HG03457 (cell line): ENCODE measurements at regions not wholly inside any gene's neighbourhood (a gene's known extent, or its start where the extent isn't known, plus 50 kb on each side); places are given as distances from the start of the nearest gene placed in this dataset.
A peak's percentile ranks its signal among the peaks of the same experiment; 100 is the strongest.
"Not testable (repeated sequence)": the region's sequence is repeated elsewhere in the genome, so short reads cannot be mapped to it uniquely, and the experiment has no call there.

Experiments
- ATAC-seq: cut with Tn5 transposase; IDR thresholded peaks from one replicate; pipeline ENCODE4 v1.9.1; 2021; ENCODE audit warnings: moderate number of reproducible peaks; ENCODE audit not compliant: unreplicated experiment

DNA sequence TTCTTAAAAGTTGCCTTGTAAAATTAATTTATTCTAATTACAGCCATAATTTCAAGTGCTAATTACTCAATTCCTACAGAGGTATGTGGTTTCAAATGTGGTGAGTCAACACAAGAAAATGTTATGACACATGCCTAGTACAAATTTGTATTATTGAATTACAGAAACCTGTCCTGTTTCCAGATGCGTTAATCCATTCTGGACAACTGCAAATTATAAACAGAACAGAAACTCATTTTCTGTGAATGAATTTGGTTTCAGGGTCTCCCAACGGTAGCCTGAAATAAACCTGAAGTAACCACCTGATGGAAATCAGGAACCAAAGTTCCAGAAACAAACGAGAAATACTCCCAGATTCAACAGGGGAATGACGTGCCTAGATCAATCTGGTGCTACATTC lies 328.6 kb upstream of the F9 start:
- ATAC-seq, result no peak

DNA sequence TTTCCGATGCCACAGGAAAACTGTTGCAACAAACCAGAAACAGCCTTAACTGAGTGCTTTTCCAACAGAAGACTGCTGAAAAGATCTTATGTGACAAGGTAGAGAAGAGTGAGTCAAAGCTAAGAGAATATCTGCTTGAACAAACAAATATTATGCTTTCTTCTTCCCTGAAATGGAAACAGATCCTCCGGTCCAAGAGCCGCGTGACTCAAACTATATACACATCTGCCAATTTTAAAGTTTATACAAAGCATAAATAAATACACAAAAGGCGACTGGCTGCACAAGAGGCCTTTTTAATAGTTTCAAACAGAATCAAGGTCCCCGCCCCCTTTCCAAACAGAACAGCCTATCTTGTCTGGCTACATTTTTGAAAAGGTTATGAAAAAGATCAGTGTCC lies 329.7 kb upstream of the F9 start:
- ATAC-seq, result no peak

DNA sequence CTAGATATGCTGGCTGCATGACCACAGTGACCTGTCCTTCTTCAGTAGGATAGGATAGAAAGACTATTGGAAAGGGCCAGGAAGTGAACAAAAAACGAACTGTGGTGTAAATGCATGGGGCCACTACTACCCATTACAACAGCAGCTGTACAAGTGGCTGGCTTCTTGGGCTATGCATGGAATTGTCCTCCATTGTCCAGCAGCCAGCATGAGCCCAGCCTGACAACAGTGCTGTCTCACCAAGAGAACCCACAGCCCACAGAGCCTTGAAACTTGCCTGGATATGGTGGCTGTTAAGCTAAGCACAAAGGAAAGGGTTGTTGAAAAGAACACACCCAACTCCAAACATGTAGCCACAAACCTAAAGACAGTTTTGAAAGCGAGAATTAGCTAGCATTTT lies 330.2 kb upstream of the F9 start:
- ATAC-seq, result no peak

DNA sequence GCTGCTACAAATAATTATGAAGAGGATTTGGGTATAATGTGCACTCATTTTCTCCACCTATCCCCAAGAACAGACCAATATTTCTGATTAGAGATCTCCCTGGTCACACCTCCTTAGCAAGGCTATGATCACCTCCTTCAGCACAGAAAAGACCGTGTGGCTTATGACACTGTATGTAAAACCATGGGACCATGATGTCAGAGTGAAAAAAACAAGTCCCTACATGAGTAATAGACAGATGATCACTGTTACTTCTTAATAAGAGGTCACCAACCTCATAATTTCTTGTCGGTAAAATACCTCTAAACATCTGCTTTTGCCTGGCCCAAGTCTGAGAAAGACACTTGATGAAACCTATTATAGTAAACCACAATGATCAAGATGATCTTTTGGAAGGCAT lies 330.6 kb upstream of the F9 start:
- ATAC-seq, result no peak

DNA sequence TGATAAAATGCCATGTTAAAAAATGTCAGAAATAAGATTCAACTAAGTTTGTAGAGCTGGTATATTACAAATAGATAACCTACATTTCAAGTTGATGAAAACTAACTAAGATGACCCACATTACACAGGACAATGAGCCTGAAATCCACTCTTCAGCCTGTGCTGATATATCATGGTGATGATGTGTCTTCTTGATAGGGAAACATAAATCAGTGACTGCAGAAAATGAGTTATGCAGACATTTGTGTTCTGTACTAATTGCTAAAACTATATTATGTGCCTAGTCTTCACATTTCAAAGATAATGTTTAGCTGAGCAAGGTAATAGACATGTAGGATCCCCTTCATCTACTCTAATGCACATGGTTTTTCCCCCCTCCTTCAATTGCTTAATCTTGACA lies 331.6 kb upstream of the F9 start:
- no peak for ATAC-seq

DNA sequence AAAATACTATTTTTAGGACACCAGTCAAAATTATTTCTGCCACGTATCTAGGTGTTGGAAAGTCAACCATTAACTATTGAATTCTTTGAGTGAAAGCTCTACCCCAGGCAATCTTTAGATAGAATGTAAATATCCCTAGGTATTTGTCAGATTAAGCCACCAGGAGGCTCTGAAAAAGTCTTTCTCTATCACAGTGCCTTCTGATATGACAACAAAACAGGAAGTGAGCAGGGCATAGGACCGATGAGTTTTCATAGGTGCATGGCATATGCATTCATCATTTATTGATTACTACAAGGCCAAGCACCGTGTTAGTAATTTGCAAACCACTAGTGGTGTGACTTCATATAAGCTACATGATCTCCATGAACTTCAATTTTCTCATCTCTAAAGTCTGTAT lies 333.6 kb upstream of the F9 start:
- ATAC-seq, result no peak

DNA sequence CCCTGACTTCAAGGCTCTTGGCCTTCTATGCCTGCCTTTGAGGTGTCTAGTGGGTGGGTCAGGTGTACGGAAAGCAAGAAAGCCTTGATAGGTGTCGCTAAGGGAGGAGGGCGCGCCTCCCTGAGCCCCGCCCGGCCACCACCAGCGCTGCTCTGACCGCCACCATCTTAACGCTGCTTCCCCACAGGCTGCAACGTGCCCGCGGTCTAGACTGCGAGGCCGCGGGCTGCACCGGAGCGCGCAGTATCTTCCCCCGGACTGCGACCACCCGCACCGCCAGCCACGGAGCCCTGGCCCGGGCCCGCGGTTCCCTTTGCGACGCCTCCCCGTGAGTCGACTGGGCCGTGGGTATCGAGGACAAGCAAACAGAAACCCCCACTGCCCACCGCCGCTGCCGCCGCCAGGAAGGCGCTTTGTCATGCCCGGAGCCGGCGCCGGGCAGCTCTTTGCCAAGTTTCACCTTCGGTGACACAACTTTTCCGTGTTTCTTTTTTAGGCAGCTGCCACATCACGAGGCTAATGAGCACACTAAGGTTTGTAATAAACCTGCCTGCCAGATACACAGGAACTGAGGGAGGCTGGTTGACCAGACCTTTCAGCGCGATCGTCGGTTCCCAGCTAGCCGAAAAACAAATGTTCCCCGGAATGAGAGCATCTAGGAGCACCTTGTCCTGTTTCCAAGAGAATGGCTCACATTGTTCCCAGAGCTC lies 335.8 kb upstream of the F9 start:
- ATAC-seq, result no peak

DNA sequence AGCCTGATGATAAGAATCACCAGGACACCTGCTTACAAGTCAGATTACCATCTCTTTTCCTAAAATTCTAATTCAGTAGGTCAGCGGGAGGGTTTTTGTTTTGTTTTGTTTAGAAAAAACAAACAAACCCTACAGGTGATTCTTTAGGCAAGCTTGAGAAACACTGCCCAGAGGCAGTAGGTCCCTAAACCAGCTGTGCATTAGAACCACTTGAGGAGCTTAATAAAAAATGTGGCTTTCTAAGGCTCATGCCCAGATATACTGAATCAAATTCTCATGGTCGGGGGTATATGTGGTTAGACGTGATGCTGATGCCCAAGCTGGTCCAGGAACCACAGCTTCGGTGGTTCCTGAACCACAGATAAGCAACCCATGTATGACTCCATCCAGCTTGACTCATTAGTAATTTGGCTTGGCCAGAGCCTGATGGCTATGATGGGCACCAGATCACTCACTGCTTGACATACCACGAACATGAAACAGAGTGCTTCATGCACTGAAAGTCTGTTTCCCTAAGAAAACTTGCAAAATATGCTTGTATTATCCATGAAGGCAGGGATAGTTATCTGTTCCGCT lies 338.1 kb upstream of the F9 start:
- ATAC-seq, result no peak

DNA sequence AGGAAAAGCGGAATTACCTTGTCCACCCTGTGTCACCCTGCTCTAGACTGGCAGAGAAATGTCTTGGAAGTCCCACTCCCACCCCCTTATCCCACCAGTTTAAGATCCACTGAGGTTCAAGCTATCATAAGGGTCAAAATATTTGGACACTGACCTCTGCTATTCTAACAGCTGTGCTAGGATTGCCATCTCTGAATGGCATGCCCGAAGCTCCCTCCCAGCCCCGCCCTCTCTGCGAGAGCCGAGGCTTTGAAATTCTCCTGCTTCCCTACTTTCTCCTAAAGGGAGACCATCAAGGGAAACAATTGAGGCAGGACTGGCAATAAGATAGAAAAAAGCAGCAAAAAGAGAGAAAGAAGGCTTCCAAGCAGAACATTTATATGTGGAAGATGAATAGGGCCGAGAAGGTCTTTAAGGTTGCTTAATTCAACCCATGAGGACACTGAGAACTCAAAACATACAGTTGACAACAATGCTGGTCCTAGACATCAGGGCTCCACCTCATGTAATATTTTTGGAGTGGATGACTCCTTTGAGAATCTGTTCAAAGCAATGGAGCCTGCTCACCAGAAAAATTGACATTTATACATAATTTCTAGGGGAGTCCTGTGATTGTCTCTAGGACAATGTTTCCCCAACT lies 338.7 kb upstream of the F9 start:
- ATAC-seq, result no peak

DNA sequence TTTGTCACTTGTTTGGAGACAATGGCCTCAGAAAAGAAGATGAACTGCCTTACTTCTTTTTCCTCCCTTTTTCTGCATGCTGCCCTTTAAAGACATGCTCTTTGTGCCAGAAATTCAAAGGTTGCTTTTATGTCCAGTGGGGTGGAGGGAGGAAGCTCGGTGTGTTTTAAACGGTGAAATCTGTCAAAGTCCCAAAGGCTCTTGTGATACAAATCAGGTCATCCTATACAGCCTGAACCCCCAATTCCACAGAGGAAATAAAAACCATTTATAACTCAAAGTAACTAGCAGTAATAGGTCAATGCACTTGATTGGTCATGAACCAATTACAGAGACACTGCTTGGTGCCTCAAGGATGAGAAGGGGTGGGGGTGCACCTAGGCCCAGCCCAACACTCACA lies 339.3 kb upstream of the F9 start:
- ATAC-seq, result no peak

DNA sequence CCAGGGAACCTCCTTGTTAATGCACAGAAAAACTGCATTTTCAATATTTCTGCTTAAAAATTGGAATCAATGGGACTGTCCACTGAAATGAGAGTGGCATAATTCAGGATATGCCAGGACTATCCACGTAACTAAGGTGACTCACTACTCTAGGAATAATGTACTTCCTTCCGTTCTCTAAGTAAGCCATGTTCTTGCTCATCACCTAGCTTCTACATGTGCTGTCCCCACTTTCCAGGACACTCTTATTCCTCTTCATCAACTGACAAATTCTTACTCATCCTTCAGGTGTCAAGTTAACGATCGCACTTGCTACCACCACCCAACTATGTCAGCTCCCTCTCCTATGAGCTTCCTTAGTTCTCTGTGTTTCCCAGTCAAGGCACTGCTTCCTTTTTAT lies 342.8 kb upstream of the F9 start:
- no peak for ATAC-seq

DNA sequence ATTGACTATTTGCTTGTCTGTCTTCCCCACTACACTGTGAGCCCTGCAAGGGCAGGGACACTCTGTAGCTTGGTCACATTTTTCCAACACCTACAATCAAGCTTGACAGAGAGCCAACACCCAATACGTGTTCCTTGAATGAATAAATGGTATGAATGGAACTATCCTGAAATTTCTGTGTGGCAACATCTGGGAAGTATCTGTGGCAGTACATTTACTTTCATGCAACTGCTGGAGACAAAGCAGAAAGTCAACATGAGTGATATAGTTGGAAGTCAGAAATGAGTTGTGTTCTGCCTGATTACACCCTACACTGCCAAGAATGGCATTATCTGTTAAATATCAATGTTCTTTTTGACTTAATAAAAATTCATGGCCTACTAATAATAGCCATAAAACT lies 343.5 kb upstream of the F9 start:
- ATAC-seq, result no peak

DNA sequence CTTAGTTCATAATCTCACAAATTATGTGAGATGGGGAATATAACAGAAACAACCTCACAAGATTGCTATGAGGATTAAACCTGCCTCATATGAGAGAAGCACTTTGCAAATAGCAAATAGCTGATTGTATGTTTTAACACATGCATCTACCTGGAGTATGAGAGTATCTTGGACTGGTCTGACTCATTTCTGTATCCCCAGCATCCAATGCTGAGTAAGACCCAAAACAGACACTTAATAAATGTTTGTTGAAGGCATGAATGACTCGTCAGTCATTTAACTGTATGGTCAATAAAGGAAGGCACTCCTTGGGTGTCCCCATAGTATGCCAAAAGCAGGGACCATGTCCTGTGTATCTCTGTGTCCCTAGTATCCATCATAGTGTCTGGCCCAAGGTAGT lies 350.9 kb upstream of the F9 start:
- ATAC-seq, result peak; percentile 61

DNA sequence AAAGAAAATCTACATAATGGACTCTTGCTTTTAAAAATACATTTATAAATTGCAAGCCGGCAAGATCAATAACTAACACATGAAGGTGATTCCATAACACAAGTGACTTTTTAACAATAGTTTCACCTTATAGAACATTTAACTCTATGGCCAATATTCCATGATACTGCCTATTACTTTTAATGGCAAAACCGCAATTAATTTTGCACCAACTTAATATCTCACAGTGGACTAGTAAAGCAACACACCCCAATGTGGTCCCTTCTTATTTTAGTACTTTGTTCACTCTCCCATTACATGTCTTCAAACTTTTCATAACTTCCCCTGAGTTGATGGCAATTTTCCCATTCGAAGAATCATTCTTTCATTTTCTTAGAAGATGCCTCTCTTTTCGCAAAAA lies 351.6 kb upstream of the F9 start:
- no peak for ATAC-seq

DNA sequence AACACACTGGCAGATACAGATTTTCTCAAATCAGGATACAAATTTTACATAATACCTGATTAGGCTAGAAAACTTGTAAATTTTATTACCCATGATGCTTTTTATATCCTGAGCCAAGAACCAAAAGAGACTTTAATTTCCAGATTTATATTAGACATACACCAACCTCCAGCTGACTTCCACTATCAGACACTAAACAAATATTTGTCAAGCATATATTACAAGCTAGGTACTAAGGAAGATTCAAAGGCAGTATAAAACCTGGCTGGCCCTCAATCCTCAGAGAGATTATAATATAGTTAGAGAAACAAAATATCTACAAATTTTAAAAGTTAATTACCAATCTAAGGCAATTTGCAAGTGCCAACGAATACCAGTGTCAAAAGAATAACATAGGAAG lies 357.8 kb upstream of the F9 start:
- ATAC-seq, result no peak

DNA sequence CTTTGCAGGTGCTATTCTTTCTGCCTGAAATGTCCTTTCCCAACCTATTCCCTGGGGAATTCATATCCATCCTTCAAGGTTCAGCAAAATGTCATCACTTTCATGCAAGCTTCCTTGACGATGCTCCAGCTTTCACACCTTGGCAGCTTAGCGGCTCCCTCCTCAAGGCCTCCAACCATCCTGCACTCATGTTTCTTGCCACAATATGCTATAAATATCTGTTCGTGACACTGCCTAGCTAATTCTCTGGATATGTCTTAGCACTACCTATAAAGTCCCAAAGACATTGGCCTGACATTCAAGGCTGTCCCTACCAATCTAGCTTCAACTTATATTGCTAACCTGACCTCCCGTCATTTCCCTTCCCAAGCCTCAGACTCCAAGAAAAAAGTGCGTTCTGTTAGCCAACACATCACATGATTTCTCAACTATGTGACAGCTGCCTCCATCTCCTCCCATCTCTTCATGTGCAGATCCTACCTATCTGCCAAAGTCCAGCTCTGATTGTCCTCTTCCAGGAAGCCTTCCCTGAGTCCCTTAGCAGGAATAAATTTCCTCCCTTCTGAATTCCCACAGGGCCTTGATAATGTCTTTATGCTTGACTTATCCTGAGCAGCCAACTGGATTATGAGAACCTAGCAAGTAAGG lies 359.9 kb upstream of the F9 start:
- ATAC-seq, result no peak

DNA sequence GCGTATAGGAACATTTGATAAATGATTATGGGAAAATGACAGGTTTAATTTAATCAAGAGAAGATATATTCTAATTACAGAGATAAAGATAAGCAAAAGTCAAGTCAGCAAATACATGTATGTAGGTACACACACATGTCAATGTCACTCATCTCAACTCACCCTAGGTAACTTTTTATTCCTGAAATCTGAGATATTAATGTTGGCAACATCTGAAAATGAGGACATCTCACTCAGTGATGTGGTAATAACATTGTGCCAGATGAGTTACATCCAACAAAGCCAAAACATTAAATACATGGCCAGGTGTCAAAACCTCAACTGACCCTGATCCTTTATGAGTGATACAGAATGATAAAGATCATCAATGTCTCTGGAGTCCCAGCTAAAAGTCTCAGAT lies 363.3 kb upstream of the F9 start:
- ATAC-seq, result no peak

DNA sequence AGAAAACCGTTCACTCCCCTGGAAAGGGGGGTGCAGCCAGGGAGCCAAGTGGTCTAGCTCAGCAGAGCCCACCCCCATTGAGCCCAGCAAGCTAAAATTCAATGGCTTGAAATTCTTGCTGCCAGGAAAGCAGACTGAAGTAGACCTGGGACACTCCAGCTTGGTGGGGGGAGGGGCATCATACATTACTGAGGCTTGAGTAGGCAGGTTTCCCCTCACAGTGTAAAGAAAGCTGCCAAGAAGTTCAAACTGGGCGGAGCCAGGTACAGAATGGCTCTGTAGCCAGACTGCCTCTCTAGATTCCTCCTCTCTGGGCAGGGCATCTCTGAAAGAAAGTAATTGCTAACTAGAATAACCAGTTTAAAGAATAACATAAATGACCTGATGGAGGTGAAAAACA lies 372.3 kb upstream of the F9 start:
- no peak for ATAC-seq

DNA sequence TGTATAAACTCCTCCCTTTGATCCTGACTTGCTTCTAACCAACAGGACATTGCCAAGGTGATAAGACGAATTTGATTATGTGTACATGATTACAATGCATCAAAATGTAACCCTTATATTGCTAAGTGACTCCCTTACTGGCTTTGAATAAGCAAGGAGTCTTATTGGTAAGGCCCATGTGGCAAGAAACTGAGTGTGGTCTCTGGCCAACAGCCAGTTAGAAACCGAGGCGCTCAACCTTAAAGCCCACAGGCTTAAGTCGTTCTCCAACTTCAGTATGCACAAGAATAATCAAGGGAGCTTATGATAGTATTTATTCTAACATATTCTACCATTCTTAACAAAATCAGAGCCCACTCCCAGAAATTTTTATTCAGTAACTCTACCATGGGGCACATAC lies 374.2 kb upstream of the F9 start:
- ATAC-seq, result no peak

DNA sequence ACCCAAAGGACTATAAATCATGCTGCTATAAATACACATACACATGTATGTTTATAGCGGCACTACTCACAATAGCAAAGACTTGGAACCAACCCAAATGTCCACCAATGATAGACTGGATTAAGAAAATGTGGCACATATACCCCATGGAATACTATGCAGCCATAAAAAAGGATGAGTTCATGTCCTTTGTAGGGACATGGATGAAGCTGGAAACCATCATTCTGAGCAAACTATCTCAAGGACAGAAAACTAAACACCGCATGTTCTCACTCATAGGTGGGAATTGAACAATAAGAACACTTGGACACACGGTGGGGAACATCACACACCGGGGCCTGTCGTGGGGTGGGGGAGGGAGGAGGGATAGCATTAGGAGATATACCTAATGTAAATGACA lies 383.9 kb upstream of the F9 start:
- not testable (repeated sequence) for ATAC-seq

DNA sequence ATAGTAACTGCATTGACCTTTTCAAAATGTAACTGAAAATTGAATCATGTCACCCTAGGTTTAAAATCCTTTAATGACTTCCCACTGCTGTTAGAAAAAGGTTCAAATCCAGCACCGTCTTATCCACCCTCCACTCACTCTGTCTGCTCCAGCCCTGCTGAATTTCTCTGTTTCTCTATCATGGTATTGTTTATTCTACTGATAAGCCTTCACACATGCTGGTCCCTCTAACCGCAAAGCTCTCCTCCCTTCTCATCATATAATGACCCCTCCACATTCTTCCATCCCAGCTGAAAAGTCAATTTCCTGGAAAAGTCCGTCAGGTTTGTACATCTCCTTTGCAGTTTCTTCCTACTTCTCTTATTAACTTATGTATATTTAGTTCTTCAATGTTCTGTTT lies 389.2 kb upstream of the F9 start:
- ATAC-seq, result no peak

DNA sequence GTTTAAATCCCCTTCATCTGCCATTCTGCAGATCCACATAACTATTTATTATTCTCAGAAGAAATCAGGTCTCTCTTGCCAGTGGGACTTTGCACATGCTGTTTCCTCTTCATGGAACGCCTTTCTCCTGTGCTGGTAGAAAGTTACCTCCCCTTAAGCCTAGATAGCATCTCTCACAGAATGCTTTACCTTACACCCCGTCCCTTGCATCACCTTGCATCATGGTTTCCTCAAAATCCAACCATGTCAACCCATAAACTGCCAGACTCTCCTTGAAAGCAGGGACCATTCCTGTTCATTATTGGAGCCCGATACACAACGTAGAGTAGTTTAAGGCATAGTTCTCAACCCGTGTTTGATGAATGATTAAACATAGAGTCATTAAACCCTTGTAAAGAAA lies 396.2 kb upstream of the F9 start:
- ATAC-seq, result no peak
